Right lung (tissue), 2 donors: ENCODE measurements at regions not wholly inside any gene's neighbourhood (a gene's known extent, or its start where the extent isn't known, plus 50 kb on each side); places are given as distances from the start of the nearest gene placed in this dataset.

Experiments used
- DNase-seq, 2 donors: peaks; one replicate each; pipeline ENCODE4 v3.0.0-alpha.2; 2013

GRCh38 chr6:40754461-40755045, 167.4 kb upstream of the LRFN2 start:
- no peak for DNase-seq

GRCh38 chr6:40753675-40754448, 166.7 kb upstream of the LRFN2 start:
- DNase-seq = no peak

GRCh38 chr6:40753048-40753447, 165.9 kb upstream of the LRFN2 start:
- no peak for DNase-seq

- DNase-seq = no peak
Measured at GRCh38 chr6:40744835-40745234, 157.7 kb upstream of the LRFN2 start.

GRCh38 chr6:40743690-40744446, 156.7 kb upstream of the LRFN2 start:
- no peak for DNase-seq

DNA sequence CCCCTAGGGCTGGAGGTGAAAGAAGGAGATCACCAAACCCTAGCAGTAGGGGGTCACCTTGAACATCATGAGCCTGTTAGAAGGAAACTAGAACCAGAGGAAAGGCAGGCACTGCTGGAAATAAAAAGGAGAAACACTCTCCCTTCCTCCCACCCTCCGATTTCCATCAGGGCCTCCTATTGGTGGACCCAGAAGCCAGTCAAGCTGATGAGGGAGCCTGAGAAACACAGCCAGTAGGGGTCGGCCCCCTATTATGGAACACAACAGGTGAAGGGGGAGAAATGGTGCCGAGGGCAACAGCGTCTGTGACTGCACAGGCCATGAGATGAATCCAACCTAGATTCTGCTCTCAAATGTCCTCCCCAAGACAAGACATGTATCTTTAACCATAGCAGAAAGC, 156.1 kb upstream of the LRFN2 start:
- no peak for DNase-seq

GRCh38 chr6:40740518-40740917, 153.4 kb upstream of the LRFN2 start:
- DNase-seq = no peak

GRCh38 chr6:40738551-40739193, 151.5 kb upstream of the LRFN2 start:
- DNase-seq = no peak

DNA sequence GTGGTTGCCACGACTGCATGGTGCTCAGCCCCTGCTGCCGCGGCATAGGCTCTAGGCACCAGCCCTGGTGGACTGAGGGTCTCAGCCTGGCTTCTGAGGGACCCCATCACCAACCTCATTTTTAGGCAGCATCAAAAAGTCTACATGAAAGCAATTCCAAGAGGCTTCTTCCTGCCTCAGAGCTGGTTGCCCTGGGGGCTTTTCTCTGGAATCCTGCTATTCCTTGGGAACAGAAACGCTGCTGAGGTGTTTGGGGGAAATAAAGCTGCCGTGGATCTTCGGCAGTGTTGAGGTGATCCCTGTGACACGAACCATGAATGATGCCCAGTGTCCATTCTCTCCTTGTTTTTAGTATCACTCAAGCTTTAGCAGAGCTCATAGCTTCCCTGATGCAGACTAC, 148.4 kb upstream of the LRFN2 start:
- DNase-seq = no peak

GRCh38 chr6:40735121-40735520, 148.0 kb upstream of the LRFN2 start:
- no peak for DNase-seq

DNA sequence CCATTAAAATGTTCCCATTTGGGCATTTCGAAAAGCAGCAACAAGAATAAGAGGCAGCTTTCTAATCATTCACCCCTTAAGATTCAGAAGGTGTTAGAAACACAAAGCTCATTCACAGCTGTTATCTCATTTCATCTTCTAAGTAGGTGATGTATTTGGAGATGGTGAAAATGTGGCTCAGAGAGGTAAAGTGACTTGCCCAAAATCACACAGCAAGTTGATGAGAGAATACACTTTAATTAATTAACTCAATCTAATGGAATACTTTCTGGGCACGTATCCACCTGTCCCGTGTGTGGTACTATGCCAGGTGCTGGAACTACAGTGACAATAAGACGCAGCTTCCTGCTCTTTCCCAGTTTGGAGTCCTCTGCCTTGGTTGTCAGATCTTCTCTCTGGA, 147.4 kb upstream of the LRFN2 start:
- DNase-seq = no peak

- no peak for DNase-seq
Measured at GRCh38 chr6:40733770-40734396, 146.7 kb upstream of the LRFN2 start.

DNA sequence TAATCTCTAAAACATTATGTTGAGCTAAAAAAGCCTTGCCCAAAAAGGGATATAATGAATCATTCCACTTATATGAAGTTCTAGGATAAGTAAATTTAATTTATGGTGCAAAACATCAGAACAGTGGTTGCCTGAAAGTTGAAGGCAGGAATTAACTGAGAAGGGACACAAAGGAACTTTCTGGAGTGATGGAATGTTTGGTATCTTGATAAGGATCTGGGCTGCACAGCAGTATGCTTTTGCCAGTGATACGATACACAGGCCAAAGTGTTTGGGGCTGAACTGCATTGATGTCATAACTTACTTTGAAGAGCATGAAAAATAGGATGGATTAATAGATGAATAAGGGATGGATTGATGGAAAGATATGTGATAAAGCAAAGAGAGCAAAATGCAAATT, 146.1 kb upstream of the LRFN2 start:
- no peak for DNase-seq

- no peak for DNase-seq
Measured at GRCh38 chr6:40732878-40733277, 145.7 kb upstream of the LRFN2 start.

GRCh38 chr6:40728643-40729042, 141.5 kb upstream of the LRFN2 start:
- no peak for DNase-seq

DNA sequence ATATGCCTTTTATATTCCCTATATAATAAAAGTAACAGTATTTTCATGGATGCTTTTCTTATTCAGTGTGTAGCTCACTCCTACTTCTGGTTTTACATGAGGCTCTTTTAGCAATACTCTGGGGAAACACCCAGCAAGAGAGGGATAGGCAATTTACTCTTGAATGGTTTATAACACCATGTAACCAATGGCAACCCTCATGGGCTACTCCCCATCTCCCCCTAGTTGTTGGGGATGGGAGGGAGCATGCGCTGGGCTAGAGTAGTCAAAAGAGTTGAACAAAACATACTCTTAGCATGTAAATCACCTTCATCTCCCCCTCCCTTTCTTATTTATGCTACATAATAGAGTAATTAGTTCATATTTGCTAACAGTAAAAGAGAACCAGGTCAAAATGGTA, 140.1 kb upstream of the LRFN2 start:
- DNase-seq = no peak

GRCh38 chr6:40726853-40727252, 139.7 kb upstream of the LRFN2 start:
- DNase-seq = no peak

DNA sequence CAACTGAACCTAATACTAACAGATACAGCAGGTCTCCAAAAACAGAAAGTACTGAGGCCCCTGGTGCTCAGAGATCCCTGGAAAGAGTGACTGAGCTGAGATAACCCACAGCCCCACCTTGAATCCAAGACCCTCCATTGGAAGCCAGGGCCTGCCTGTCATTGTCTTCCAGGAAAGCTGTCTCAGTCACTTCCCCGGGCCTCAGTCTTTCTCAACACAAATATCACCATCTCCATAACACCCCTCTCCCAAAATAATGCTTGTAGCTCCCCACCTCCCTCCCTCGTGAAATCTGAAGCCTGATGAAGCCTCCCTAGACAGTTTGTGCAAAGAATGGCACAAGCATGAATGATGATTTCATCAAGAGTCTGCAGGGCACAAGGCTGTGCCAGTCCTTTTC, 138.2 kb upstream of the LRFN2 start:
- DNase-seq = no peak

- no peak for DNase-seq
Measured at GRCh38 chr6:40724886-40725285, 137.7 kb upstream of the LRFN2 start.

DNA sequence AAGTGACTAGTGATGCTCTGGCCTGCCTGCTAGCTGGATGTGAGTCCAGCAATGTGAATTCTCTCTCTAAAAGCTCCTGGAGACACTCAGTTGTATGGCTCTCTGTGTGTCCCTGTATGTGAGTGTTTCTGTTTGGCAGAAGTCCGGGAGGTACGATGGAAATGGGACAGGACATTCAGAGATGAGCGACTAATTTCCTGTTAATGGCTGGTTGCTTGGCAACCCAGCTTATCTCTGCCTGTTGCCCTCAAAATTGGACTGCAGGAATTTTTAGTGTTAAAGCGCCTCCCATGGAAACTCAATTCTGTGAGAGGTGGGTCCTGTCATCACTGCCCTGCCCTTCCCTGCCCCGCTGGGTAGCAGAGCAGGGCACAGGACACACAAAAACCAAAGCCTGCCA, 136.8 kb upstream of the LRFN2 start:
- DNase-seq = no peak

DNA sequence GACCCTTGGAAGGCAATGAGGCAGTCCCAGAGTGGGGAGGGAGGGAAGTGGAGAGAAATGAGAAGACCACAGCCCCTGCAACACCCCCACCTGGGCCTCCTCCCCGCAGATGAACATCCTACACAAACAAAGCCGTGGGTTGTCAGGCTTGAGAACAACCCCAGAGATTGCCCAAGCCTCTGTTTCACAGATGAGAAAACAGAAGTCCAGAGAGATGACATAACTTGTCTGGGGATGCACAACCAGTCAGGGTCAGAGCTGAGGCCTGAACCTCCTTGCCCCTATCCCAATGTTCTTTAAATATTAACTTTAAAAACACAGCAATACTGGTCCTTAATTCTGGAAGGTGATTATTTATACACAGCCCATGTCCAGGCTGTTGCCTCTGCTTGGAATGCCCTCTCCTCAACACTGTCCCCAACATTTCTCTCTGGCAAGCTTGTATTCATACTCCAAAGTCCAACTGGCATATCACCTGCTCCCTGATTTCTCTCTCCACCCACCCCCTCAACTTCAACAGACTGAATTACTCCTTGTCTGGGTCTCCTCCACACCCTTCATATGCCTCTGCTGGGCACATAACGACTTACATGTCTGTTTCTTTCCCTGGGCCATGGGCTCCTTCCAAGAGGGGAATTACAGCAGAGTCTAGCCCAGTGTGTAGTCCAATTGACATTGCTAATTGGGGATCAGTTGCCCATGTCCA, 135.5 kb upstream of the LRFN2 start:
- no peak for DNase-seq

GRCh38 chr6:40722091-40722490, 134.9 kb upstream of the LRFN2 start:
- DNase-seq = no peak
